GM19324 (cell line): ENCODE measurements at regions not wholly inside any gene's neighbourhood (a gene's known extent, or its start where the extent isn't known, plus 50 kb on each side); places are given as distances from the start of the nearest gene placed in this dataset.

Source experiments
- ATAC-seq: cut with Tn5 transposase; IDR thresholded peaks from one replicate; pipeline ENCODE4 v1.9.1; 2021; ENCODE audit warnings: mild to moderate bottlenecking, moderate library complexity; ENCODE audit not compliant: unreplicated experiment, low FRiP score

DNA sequence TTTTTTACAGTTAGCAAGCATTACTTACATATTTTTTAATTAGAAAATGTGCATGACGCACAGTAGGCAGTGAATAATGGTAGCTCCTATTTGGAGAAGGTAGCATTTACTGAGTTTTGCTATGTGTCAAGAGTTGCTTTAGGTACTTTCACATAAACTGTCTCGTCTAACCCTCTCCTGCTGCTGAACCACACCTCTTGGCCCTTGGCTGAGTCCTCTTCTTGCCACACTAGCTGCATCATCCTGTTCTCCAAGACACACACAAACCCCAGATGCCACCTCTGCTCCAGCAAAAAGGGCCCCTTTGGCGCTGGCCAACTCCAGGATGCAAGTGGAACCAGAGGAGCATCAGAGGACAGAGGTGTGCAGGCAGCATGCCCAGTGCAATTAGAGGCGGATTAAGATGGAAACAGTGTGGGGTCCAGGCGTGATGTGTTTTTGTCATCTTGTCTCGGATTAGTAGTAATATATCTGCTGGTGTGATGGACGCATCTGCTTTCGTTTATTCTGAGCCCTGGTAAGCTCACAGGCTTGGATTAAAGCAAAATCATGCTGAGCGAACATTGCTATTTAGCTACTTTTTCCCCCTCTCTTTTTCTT lies 367.0 kb upstream of the CADM1 start:
- ATAC-seq: no peak

DNA sequence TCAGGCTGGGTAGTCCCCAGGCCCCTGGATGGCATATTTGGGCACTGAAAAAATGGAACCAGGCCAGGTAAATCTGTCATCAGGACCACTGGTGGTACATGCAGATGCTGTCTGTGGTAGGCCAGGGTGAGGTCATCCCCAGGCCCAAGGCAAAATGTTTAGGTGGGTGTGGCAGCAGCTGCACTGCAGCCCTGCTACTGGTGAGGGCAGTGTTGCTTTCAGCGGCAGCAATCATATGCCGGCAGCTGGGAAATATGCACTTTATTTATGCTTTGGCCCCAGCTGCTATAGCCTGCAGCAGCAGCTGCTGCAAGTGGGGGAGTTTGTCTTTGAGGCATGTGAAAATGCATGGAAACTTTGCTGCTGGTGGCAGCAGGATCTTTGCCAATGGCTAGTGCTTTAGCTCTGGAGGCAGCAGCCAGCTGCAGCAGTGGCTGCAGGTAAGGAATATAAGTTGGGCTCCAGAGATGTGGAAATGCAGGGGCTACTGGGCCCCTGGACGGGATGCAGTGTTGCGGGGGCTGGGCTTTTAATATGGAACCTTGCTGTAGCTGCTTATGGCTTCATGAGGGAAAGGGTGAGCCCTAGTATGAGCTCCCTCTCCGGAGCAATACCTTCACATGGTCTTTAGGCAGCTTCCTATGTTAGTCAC lies 365.7 kb upstream of the CADM1 start:
- ATAC-seq: peak; percentile 54

DNA sequence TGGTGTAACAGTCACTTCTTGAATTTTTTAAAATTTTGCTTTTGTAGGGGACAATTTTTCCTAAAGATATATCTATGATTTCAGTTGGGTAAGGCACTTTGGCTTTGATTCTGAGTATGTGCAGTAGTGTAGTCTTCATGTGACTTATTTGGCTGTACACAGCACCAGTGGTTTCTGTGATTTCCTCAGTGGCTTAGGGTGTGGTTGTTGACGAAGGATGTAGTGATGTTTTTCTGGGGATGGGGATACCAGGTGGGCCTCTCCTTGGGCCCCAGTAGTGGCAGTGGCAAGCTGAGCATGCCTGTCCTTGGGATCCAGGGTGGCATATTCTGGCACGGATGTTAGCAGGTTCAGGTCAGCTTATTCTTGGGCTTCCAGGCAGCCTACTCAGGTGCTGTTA lies 364.9 kb upstream of the CADM1 start:
- ATAC-seq: no peak

DNA sequence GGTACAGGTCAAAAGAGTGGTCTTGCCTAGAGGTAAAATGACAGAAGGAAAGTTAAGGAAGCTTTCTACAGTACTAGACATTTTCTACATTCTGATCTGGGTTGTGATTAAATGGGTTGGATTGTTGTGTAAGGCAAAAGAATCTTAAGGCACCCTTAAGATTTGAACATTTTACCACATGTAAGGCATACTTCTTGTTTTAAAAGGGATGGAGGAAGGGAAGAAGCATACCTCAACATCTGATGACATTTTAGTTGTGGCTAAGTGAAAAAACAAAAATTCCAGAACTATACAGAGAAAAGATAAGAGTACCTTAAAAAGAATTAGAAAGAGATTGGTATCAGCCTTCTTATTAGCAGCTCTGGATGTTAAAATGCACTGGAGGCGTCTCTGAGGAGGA lies 356.0 kb upstream of the CADM1 start:
- ATAC-seq: no peak

DNA sequence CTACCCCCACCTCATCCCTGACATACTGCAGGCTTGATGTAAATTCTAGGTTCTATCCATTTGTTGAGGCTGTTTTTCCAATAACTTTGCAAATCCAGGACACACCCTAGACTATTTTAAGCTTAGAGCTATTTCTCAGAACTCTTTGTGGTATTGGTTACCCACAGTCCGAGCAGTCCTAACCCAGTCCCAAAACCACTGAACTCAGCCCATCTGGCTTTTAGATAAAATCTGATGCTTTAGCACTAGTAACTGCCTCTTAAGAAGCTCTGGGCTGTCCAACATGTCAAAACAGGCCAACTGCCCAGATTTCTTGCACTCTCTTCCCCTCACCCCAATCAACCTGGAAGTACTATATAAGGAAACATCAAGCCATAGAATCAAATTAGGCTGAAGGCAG lies 344.4 kb upstream of the CADM1 start:
- no peak for ATAC-seq

DNA sequence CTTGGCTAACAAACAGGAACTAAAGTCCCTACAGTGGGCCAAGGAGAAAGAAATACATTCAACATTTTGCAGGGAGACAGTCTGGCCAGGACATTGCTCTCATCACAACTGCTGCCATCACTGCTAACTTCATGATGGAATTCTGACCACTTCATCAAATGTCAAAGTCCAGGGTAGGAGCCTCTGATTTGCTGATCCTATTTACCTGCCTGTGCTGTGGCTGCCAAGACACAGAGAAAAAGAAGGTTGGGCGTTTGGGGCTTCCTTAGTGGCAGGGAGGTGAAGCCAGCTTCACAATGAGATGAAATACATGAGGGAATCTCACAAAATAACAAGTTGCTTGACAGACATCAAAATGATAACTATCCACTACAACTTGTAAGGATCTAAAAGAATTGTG lies 343.9 kb upstream of the CADM1 start:
- no peak for ATAC-seq

DNA sequence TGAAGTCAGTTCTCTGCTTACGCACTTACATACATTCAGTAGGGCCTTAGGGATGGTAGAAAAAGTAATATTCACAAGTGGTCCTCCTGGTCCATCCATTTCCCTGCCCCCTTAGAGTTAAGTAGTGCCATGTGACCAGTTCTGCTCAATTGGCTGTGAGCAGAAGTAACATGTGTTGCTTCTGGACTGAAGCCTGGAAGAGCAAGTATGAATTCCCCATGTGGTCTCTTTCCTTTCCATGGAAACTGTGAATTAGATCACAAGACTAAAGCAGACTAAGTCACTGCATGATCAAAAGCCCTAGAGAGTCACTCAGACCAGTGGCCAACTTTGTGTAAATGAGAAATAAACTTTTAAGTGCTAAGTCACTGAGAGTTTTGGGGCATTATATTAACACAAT lies 341.7 kb upstream of the CADM1 start:
- ATAC-seq: no peak

DNA sequence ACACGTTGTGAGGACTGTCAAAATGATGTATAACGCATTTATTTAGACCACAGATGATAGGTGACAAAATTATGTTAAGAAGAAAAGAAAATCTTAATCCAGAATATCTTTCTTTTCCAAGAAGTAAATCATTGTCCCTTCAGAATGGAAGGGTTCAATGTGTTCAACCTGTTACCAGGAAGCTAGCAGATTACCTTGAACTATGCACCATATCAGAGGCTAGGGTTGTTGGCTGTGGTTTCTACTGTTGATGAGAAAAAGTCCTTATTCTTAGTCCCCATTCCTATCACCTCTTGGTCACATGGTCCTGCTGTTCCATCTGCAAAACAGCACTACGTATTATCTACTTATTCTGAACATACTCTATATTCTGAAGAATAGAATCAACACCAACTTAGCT lies 339.5 kb upstream of the CADM1 start:
- no peak for ATAC-seq

DNA sequence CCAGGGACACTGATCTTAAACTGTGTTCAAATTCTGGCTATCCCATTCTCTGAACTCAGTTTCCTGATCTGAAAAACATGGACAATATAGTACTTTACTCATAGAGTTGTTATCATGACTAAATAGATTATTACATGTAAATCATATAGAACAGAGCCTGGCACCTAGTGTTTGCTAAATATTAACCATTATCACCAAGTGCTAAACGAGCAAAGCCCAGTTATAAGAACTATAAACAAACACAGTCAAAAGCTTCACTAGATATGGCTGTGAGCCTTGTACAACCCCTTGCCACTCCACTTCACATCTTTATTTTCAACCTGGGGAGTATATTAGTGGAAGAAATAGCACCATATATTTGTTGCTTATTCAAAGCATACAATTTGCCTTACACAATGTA lies 338.9 kb upstream of the CADM1 start:
- no peak for ATAC-seq

DNA sequence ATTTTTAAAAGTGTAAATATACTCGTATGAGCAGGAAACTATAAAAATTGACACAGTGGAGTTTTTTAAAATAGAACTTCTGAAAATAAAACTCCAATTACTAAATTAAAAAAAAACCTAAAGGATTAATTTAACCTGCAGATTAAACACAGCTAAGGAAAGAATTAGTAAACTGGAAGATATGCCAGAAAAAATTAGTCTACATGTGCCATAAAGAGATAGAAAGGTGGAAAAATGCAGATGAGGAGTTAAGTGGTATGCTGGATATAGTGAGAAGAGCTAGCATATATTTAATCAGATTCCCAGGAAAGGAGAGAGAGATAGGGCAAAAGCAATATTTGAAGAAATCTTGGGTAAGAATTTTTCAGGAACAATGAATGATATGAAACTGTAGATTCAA lies 315.8 kb upstream of the CADM1 start:
- ATAC-seq: no peak

DNA sequence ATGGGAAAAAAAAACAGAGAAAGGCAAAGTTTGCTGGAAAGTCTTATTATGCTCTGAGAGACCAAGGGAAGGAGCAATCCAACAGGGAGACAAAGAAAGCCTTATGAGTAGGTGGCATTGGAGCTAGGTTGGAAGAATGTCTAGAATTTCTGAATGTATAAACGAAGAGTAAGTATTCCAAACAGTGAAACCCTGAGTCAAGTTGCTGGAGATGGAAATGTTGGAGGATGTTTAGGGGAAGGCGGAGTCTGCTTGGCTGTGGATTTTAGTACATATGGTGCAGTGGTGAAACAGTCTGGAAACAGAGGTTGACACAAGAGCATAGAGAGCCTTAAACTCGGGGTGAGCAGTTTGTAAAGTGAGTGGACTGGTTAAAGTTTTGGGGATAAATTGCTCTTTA lies 314.8 kb upstream of the CADM1 start:
- no peak for ATAC-seq

DNA sequence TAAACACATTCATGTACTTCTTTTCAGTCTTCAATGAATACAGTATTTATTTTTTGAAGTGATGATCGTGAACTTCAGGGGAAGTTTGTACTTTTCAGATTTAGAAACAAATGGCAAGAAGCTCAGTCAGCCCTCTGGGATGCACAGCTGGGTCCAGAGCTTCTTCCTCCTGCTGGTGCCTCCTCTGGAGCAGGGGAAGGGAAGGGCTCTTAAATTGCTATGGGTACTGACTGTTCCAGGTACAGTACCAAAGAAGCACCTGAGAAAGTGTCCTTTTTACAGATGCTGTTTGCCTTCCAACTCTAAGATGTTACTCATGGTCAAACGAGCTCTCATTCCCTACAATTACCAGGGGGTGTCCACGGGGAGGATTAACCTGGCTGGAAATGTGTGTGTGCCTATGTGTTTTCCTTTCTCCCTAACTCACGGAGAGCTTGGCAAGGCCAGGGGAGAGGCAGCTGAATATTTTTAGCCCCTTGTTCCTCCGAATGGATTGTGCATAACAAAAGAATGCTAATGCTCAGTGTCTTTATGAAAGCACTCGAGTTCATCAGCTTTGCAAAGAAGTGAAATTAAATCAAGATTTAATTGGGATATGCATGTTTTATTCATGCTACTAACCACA lies 313.7 kb upstream of the CADM1 start:
- no peak for ATAC-seq

DNA sequence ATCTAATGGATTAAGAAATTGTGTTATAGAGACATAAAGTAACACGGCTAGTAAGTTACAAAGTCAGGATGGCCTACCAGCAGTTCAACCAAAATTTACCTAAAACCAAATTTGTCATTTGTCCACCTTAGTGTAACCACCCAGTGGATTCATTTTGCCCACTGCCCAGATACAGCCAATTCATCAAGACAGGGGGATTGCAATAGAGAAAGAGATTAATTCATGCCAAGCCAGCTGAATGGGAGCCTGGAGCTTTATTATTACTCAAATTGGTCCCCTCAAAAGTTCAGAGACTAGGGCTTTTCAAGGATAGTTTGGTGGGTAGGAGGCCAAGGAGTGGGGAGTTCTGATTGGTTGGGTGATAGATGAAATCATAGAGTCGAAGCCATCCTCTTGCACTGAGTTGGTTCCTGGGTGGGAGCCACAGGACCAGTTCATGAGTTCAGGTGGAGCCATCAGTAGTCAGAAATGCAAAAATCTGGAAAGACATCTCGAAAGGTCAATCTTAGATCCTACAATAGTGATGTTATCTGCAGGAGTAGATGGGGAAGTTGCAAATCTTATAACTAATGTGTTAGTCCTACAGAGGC lies 304.2 kb upstream of the CADM1 start:
- no peak for ATAC-seq

DNA sequence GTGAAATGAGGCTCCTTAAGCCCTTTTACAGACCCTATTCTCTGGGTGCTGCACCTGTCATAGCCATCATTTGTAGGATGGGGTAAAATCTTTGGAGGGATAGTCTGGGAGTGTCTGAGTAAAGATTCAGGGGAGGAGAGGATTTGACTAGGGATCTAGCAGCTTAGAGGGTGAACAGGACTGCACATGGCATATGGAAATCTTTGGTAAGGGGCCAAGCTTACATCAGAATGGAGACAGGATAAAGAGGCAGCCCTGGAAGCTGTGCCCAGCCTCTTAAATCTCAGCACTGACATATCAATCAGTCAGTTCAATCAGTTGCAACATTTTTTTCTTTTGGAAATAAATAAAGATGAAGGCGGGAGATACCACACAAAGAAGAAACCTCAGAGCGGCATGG lies 301.8 kb upstream of the CADM1 start:
- ATAC-seq: no peak

DNA sequence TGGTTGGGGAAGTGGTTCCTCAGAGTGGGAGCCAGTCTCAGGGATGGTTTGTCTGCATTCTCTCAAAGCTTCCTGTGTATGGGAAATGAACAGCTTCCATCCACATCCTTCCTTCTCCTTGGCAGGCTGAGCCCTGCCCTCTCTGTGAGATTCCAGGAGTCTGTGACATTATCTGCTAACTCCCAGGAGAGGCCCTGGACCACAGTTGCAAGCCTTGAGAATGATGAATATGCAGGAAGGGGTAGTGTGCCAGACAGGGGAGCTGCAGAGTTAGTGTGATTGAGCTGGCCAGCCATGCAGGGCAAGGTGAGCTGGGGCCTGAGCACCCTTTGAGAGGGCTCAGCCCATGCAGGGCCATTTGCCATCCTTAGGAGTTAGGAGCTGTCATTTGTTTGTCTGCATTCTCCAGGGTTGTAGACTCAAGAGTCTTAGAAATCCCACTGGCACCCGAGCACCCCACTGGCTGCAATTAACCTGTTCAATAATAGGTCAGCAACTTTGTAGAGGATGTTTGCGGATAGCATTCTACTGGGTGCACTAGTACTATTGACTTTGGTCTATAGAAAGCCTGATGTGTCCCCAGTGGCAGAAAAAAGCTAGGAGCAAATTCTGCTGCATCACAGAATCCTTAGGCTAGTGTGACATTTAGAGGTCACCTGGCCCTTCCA lies 299.0 kb upstream of the CADM1 start:
- ATAC-seq: no peak

DNA sequence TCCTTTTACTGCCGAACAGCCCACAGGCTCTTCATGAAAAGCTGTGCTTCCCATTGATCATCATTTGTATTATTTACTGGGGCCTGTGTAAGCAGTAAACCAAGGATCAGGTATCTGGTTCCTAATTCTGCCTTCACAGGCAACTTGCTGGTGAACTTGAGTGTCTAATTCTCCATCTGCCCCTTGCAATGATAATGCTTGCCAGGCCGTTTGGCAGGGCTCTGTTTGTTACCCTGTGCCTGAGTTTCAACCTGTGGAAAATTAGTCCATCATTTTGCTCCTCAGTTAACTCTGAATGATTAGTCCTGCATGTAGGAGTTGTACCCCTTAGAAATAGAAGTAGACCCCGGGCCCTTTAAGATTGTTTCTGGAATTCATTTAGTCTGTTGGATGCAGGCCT lies 298.4 kb upstream of the CADM1 start:
- no peak for ATAC-seq

DNA sequence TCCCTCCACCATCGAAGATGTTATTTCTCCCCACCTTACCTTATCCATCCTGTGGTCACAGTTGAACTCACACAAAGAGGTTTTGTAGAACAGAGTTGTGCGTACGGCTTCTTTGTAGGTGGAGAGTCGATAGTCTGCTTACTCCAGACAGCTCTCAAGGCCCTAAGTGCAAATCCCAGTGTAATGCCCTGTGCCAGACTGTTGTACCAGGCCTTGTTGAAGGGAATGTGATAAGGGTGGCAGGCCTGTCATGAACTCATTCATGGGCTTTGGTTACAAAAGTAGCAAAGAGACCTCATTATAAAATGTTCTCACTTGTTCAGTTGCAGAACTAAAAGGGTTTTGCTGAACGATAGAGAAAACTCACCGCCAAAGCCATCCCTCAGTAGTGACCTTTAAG lies 288.7 kb upstream of the CADM1 start:
- ATAC-seq: no peak

DNA sequence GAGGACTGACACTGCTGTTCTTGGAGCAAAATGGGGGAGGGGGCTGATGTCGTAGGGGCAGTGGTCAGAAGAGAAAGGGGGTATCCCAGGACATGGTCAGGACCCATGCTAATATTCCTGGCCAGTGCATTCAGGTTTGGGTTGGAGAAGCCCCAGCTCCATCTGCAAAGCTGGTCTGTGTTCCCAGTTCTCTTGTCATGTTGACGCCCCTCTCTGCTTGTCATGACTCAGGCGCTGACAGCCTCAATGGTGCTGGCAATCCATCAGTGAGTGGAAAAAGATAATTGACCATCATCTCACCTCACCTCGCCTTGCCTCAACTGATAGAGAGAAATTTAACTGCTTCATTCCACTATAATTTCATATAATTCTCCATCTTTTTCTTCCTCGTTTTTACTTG lies 283.1 kb upstream of the CADM1 start:
- no peak for ATAC-seq

DNA sequence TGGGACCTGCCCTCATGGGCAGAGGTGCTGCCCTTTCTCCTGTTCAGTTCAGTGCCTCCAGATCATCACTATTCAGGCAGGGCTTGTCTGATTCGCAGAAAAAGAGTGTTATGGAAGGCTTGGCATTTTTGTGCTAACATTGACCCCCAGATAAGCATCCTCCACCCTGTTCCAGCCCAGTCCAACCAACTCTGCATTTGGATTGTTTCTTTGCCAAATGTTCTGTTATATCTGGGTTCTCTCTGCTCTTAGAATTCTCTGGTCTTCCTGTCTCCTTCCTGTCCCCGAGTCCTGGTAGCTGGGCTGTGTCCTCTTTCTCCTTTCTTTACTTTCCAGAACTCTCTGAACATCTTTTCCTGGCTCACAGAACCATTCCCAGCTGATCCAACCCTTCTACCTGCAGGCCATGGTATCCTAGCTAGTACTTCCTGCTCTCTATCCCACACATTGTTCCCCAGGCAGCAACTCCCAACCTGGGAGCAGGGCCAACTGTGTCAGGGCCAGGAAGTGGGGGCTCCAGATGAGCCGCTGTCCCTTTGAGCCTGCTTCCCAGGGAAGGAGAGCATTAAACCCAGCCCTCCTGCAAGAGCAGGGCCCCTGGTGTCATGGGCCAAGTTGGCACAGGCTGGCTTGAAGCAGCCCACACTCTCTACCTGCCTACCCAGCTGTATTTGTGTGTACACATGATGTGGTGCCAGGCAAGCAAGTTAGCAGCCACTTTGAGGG lies 280.7 kb upstream of the CADM1 start:
- no peak for ATAC-seq

DNA sequence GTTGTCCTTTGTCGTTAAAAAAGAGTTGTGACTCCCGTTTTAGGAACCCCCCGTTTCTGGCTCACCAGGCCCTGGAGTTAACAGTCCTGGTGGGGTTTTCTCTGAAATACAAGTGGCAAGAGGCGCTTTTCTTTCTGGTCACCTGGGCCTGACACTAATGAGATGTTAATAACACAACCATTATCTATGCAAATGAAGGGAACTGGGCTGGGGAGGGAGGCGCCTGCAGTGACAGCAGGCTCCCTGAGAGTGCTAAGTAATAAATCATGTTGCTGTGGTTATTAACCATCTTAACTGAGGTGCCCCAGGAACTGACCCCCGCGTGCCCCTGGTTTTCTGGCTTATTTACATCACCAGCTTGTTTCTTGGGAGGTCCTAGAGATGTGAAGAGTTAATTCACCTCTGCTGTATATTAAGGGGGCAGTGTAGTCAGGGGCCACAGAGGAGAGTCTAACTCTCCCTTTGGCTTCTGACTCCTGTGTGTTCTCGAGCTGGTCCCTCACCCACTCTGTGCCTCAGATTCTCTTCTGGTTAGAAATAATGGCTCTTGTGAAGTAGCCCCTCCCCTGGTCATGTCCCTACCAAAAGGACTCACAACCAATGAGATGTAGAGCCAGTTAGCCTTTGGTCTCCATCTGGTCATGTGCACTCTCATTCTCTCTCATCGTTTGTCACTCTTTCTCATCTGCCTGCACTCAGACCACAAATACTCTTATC lies 276.6 kb upstream of the CADM1 start:
- no peak for ATAC-seq
